NCI-H1092 (cell line): ENCODE measurements at regions not wholly inside any gene's neighbourhood (a gene's known extent, or its start where the extent isn't known, plus 50 kb on each side); places are given as distances from the start of the nearest gene placed in this dataset.

Experiments
- DNase-seq: peaks from one replicate; lab custom pipeline; 2025; lab: John Stamatoyannopoulos, UW

GRCh38 chr2:52934920-52935640, 832.5 kb upstream of the CHAC2 start:
- no peak for DNase-seq

DNA sequence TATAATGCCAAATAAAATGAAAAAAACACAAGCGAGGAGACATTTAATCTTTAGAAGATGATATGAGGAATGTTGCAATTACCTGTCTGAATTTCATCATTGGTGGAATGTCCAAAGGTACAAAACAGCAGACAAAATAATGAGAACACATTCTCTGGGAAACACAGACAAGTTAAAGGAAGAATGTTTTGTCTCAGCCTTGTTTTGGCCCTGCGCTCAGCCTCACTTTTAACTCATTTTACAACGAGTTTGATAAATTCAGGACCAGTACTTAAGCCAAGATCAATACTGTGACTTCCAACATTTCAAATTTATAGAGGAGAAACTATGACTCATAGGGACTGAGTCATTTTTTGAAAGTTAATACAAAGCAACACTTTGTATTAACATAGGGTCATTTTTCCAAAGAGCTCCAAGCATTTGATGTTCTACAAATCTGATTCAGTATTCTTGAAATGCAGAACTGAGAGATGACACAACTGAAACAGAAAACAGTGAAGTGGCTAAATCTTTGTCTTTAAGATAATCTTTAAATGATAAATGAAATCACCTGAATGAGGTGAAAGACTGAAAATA, 833.2 kb upstream of the CHAC2 start:
- no peak for DNase-seq

GRCh38 chr2:52933878-52934277, 833.7 kb upstream of the CHAC2 start:
- no peak for DNase-seq

DNA sequence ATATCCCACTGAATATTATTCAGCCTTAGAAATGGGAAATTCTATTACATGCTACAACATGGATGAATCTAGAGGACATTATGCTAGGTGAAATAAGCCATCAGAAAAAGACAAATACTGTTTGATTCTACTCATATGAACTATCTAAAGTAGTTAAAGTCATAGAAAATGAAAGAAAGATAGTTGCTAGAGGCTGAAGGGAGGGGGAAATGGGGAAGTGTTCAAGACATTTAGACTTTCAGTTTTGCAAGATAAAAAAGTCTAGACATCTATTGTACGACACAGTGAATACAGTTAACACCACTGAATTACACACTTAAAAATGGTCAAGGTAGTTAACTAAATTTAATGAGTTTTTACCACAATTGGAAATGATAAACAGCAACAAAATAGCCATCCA, 835.9 kb upstream of the CHAC2 start:
- no peak for DNase-seq

- no peak for DNase-seq
Observed at GRCh38 chr2:52929412-52929811, 838.2 kb upstream of the CHAC2 start.

GRCh38 chr2:52919673-52920072, 847.9 kb upstream of the CHAC2 start:
- DNase-seq, result no peak

GRCh38 chr2:52918551-52918950, 849.1 kb upstream of the CHAC2 start:
- DNase-seq, result no peak

DNA sequence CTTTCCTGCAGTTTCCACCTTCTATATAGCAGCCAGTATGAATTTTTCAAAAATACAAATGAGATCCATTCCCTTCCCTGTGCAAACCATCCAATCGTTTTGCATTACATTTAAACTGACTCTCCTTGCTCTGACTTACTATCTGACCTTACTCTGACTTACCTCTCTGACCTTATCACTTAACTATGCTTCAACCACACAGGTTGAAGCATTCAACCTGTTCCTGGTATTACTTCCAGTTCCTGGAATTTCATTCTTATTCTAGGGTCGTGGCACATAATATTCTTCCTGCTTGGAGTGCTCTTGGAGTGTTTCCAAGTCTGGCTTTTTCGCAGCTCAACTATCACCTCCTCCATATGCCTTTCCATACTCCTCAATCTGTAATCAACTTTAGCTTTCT, 850.6 kb upstream of the CHAC2 start:
- DNase-seq, result no peak

GRCh38 chr2:52904355-52904891, 863.2 kb upstream of the CHAC2 start:
- no peak for DNase-seq

- no peak for DNase-seq
Observed at GRCh38 chr2:52897511-52898044, 870.0 kb upstream of the CHAC2 start.

- DNase-seq, result no peak
Observed at GRCh38 chr2:52895726-52896340, 871.8 kb upstream of the CHAC2 start.

DNA sequence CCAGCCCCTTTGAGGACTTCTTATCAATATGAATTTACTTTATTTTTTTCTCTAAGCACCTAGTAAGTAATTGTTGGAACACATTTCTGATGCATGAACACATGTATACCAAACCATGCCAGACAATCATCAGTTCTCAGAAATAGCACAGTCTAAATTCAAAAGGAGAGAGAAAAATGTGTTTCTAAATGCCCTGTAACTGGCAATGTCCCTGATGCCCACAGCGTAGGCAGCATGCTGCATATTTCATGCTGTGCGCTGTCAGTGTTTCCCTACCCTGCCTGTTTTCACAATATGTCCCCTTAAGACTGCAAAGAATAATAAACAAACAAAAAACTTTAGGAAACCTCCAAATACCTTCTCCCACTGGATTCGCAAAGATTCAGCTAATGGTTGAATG, 881.0 kb upstream of the CHAC2 start:
- DNase-seq, result no peak

- no peak for DNase-seq
Observed at GRCh38 chr2:52884761-52885352, 882.7 kb upstream of the CHAC2 start.

GRCh38 chr2:52882974-52883373, 884.6 kb upstream of the CHAC2 start:
- DNase-seq, result no peak

GRCh38 chr2:52881606-52882005, 886.0 kb upstream of the CHAC2 start:
- no peak for DNase-seq

GRCh38 chr2:52880872-52881271, 886.7 kb upstream of the CHAC2 start:
- no peak for DNase-seq

DNA sequence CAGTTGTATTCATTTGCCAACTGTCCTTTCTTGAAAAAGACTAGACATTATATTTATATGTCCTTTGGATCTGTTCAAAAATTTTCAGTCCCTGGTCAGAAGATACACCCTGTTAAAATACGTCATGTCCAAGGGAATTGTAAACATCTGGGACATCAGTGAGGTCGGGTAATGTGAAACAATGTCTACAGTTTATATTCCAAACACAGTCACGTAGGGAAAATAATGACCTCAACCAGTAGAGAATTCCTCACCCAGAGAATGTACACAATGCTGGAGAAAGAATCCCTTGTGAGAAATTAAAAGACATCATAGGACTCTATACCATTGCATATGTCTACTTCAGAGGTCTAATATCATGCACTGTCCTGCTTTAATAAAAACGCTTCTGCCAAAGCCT, 888.0 kb upstream of the CHAC2 start:
- no peak for DNase-seq

- DNase-seq, result no peak
Observed at GRCh38 chr2:52877703-52878102, 889.9 kb upstream of the CHAC2 start.

DNA sequence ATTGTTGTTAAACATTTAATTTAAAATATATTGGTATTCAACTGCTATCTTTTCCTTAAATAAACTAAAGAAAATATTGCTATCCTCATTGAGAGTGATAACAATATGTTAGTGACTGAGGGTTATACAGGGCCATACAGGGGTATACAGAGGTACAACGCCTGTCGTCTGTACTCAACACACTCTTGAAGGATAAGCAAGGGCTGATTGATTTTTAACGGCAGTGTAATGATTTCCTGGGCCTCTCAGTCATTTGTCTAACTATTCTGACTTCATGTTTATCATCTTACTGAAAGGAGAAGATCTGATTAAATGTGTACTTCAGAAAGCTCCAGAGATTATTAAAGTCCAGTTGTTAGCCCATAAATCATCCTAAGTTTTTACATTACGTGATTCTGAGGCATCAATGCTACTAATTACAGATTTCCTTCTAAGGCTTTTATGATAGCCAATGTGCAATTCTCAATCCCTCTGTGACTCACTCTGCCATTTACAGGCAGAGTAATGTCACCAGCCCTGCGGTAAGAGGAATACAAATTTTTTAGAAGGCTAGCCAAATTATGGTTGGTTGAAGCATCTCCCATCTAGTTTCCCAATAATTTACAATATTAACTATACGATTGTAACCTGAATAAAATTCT, 893.0 kb upstream of the CHAC2 start:
- DNase-seq, result no peak

GRCh38 chr2:52862801-52863200, 904.8 kb upstream of the CHAC2 start:
- no peak for DNase-seq

- DNase-seq, result no peak
Observed at GRCh38 chr2:52861596-52861995, 906.0 kb upstream of the CHAC2 start.

GRCh38 chr2:52859065-52859464, 908.5 kb upstream of the CHAC2 start:
- DNase-seq, result no peak
